ENCODE measurements at regions not wholly inside any gene's neighbourhood (a gene's known extent, or its start where the extent isn't known, plus 50 kb on each side); places are given as distances from the start of the nearest gene placed in this dataset.
A peak's percentile ranks its signal among the peaks of the same experiment; 100 is the strongest.

DNA sequence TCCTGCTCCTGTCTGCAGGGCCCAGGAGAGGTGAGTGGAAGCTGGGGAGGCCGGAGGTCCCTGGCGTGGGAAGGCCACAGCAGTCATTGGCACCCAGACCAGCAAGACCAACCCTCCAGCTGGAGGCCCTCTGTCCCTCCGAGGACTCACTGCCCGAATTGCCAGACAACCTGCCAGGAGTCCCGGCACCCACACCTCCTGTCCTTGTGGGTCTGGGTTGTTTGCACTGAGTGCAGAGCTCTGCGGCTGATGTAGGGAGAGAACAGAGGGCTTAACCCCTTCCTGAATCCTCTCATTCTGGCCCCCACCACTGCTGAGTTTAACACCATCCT is 204.9 kb downstream of the KIF26A start (continued):
- TF ChIP-seq, protein P1, sequence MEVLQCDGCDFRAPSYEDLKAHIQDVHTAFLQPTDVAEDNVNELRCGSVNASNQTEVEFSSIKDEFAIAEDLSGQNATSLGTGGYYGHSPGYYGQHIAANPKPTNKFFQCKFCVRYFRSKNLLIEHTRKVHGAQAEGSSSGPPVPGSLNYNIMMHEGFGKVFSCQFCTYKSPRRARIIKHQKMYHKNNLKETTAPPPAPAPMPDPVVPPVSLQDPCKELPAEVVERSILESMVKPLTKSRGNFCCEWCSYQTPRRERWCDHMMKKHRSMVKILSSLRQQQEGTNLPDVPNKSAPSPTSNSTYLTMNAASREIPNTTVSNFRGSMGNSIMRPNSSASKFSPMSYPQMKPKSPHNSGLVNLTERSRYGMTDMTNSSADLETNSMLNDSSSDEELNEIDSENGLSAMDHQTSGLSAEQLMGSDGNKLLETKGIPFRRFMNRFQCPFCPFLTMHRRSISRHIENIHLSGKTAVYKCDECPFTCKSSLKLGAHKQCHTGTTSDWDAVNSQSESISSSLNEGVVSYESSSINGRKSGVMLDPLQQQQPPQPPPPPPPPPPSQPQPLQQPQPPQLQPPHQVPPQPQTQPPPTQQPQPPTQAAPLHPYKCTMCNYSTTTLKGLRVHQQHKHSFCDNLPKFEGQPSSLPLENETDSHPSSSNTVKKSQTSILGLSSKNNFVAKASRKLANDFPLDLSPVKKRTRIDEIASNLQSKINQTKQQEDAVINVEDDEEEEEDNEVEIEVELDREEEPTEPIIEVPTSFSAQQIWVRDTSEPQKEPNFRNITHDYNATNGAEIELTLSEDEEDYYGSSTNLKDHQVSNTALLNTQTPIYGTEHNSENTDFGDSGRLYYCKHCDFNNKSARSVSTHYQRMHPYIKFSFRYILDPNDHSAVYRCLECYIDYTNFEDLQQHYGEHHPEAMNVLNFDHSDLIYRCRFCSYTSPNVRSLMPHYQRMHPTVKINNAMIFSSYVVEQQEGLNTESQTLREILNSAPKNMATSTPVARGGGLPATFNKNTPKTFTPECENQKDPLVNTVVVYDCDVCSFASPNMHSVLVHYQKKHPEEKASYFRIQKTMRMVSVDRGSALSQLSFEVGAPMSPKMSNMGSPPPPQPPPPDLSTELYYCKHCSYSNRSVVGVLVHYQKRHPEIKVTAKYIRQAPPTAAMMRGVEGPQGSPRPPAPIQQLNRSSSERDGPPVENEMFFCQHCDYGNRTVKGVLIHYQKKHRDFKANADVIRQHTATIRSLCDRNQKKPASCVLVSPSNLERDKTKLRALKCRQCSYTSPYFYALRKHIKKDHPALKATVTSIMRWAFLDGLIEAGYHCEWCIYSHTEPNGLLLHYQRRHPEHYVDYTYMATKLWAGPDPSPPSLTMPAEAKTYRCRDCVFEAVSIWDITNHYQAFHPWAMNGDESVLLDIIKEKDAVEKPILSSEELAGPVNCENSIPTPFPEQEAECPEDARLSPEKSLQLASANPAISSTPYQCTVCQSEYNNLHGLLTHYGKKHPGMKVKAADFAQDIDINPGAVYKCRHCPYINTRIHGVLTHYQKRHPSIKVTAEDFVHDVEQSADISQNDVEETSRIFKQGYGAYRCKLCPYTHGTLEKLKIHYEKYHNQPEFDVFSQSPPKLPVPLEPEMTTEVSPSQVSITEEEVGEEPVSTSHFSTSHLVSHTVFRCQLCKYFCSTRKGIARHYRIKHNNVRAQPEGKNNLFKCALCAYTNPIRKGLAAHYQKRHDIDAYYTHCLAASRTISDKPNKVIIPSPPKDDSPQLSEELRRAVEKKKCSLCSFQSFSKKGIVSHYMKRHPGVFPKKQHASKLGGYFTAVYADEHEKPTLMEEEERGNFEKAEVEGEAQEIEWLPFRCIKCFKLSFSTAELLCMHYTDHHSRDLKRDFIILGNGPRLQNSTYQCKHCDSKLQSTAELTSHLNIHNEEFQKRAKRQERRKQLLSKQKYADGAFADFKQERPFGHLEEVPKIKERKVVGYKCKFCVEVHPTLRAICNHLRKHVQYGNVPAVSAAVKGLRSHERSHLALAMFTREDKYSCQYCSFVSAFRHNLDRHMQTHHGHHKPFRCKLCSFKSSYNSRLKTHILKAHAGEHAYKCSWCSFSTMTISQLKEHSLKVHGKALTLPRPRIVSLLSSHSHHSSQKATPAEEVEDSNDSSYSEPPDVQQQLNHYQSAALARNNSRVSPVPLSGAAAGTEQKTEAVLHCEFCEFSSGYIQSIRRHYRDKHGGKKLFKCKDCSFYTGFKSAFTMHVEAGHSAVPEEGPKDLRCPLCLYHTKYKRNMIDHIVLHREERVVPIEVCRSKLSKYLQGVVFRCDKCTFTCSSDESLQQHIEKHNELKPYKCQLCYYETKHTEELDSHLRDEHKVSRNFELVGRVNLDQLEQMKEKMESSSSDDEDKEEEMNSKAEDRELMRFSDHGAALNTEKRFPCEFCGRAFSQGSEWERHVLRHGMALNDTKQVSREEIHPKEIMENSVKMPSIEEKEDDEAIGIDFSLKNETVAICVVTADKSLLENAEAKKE (CRISPR knock-in tag; IDR thresholded peaks at IDR 0.05) = no peak
- no peak for TF ChIP-seq ZNF331 (CRISPR knock-in tag; IDR thresholded peaks at IDR 0.05; ENCODE audit: low read depth)
- no peak for TF ChIP-seq EZH2 (IDR thresholded peaks at IDR 0.05; ENCODE audit: low read depth, unreplicated experiment)
- TF ChIP-seq CREB1 (CRISPR knock-in tag; IDR thresholded peaks at IDR 0.05; ENCODE audit: low read depth) = no peak
- no peak for TF ChIP-seq STAT1 (IDR thresholded peaks at IDR 0.05; ENCODE audit: unreplicated experiment)

DNA sequence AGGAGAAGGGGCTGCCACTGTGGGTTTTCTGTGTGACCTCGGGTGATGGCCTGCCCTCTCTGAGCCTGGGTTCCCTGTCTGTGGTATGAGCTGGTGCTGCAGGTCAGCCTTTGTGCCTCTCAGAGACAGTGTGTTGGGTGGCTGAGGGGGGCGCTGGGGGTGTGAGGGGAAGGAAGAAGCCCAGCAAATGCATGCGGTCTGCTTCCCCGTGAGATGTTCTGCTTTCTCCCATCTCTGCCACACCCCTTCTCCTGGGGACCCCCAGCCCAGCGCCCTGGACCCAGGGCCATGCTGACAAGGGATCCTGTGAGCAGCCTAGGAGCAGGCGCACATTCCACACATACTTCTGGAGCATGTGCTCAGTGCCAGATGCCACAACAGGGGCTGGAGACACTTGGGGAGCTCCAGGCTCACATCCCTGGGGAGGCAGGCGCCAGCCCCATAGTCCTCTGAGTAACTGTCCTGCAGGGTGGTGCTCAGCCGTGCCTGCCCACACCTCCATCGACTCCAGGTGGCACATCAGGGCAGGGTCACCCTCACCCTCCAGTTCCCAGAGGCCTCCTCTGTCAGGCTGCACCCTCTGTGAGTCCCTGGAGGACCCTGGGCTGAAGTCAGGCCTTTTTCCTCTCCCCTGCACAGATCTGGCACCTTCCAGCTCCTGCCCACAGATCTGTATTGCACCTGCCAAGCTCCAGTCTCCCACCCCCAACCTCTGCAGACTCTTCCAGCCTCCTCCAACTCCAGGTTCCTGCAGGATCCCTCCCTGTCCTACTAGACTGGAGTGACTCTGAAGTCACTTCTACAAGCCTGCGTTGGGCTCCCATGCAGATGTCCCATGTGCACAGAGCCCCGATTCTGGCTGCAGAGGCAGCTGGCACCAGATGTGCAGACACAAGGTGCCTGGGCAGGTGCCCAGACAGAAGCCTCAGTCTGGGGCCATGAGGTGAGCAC is 205.6 kb downstream of the KIF26A start:
- TF ChIP-seq EZH2 (IDR thresholded peaks at IDR 0.05; ENCODE audit: low read depth, unreplicated experiment) = no peak
- no peak for TF ChIP-seq NANOG (IDR thresholded peaks at IDR 0.05; ENCODE audit: borderline replicate concordance)
- no peak for TF ChIP-seq POLR2AphosphoS5 (IDR thresholded peaks at IDR 0.05; ENCODE audit: low read depth)
- no peak for TF ChIP-seq ZNF331 (CRISPR knock-in tag; IDR thresholded peaks at IDR 0.05; ENCODE audit: low read depth)
- no peak for TF ChIP-seq STAT1 (IDR thresholded peaks at IDR 0.05; ENCODE audit: unreplicated experiment)
- TF ChIP-seq JUNB (IDR thresholded peaks at IDR 0.05; ENCODE audit: unreplicated experiment) = no peak
- no peak overlapping the region for H3K4me3 ChIP-seq
- peaks cover 7% of the 10 kb centered on the region for H3K36me3 Mint-ChIP-seq (ENCODE audit: low read depth)
- no peak overlapping the region for H2AFZ ChIP-seq
- H4K20me1 ChIP-seq (replicated peaks; ENCODE audit: insufficient read depth) = no peaks in the 10 kb centered on the region
- H3K36me3 ChIP-seq (ENCODE audit: insufficient read depth) = 0 out of 2 replicates have a peak, but pooled peaks cover 4% of the 10 kb centered on the region
- H3K9me2 ChIP-seq (ENCODE audit: insufficient read depth) = peaks cover 10% of the 10 kb centered on the region
- no peaks in the 10 kb centered on the region for H3K27me3 ChIP-seq (ENCODE audit: insufficient read depth)
- ATAC-seq = peak; percentile 16; the same call in 2 of the 3 replicates
- no peaks in the 10 kb centered on the region for H3K79me2 ChIP-seq (replicated peaks; ENCODE audit: insufficient read depth)
- no peak overlapping the region for H3K4me3 Mint-ChIP-seq
- H3K27ac ChIP-seq (ENCODE audit: low read depth) = no peak overlapping the region
- H3K4me1 ChIP-seq (ENCODE audit: insufficient read depth) = no peaks in the 10 kb centered on the region; the same call in 1 of the 2 replicates
- peak; percentile 36 for DNase-seq (ENCODE audit: low spot score)
- no peak overlapping the region for H3K27ac Mint-ChIP-seq
- peaks cover 8% of the 10 kb centered on the region for H3K27me3 Mint-ChIP-seq (ENCODE audit: insufficient read depth, low read depth, poor library complexity)
- peaks cover 11% of the 10 kb centered on the region for H3K4me1 Mint-ChIP-seq
- H3K9me3 Mint-ChIP-seq = peaks cover 16% of the 10 kb centered on the region
- no peaks in the 10 kb centered on the region for H3F3A ChIP-seq (replicated peaks; ENCODE audit: low read depth)
- no peak overlapping the region for H3K4me2 ChIP-seq

Measured in GM23338 (cell line).